Keratinocyte (primary cell): ENCODE measurements at regions not wholly inside any gene's neighbourhood (a gene's known extent, or its start where the extent isn't known, plus 50 kb on each side); places are given as distances from the start of the nearest gene placed in this dataset.

Experiments used
- DNase-seq: peaks from one replicate; pipeline ENCODE4 v3.0.0-alpha.2; 2011; ENCODE audit warnings: low read depth, missing footprints, low spot score
- FAIRE-seq: peaks from 2 replicates; lab custom pipeline; 2011; peaks lifted over from hg19 to GRCh38; lab: Jason Lieb, UNC
- H2AFZ ChIP-seq: 2 replicates; pipeline ENCODE4 v1.6.0; 2012; ENCODE audit warnings: low read length, control low read depth, inconsistent platforms; ENCODE audit not compliant: control insufficient read depth
- H3K27ac ChIP-seq: 2 replicates; pipeline ENCODE4 v1.5.1; 2011; ENCODE audit warnings: low read length; ENCODE audit not compliant: control insufficient read depth, insufficient read depth
- H3K27me3 ChIP-seq: 3 replicates; pipeline ENCODE4 v1.6.0; 2011; ENCODE audit warnings: low read length; ENCODE audit not compliant: control insufficient read depth, insufficient read depth; ENCODE audit errors: extremely low read depth
- H3K36me3 ChIP-seq, 2 experiments: 2 replicates in 1 of 2; 3 replicates in 1 of 2; pipeline ENCODE4 v1.5.1; 2011; ENCODE audit warnings: low read length in 2 of 2, mild to moderate bottlenecking in 1 of 2; ENCODE audit not compliant: control insufficient read depth in 2 of 2, insufficient read depth in 2 of 2; ENCODE audit errors: extremely low read depth in 1 of 2
- H3K4me1 ChIP-seq: 3 replicates; pipeline ENCODE4 v1.5.1; 2011; ENCODE audit warnings: low read length; ENCODE audit not compliant: control insufficient read depth, insufficient read depth; ENCODE audit errors: extremely low read depth
- H3K4me2 ChIP-seq: 3 replicates; pipeline ENCODE4 v1.6.0; 2011; ENCODE audit warnings: low read depth, low read length; ENCODE audit not compliant: control insufficient read depth, insufficient read depth; ENCODE audit errors: extremely low read depth
- H3K4me3 ChIP-seq, 3 experiments: fragments of 200-600 bp in 1 of 3; sonication (generic) in 1 of 3; 2 replicates in 2 of 3; 3 replicates in 1 of 3; pipeline ENCODE4 v1.5.1; 2011 to 2016; ENCODE audit warnings: low read length in 3 of 3, mild to moderate bottlenecking in 3 of 3, control low read depth in 2 of 3, inconsistent platforms in 1 of 3, low read depth in 1 of 3, mixed read lengths in 1 of 3, mixed run types in 1 of 3, moderate library complexity in 1 of 3; ENCODE audit not compliant: control insufficient read depth in 2 of 3, insufficient read depth in 2 of 3; ENCODE audit errors: extremely low read depth in 1 of 3
- H3K79me2 ChIP-seq: 2 replicates; pipeline ENCODE4 v1.6.0; 2012; ENCODE audit warnings: low read length; ENCODE audit not compliant: control insufficient read depth, insufficient read depth
- H3K9ac ChIP-seq: 3 replicates; pipeline ENCODE4 v1.6.0; 2011; ENCODE audit warnings: low read length; ENCODE audit not compliant: control insufficient read depth, insufficient read depth; ENCODE audit errors: extremely low read depth
- H3K9me1 ChIP-seq: 3 replicates; pipeline ENCODE4 v1.6.0; 2011; ENCODE audit warnings: low read length; ENCODE audit not compliant: control insufficient read depth, insufficient read depth; ENCODE audit errors: extremely low read depth
- H3K9me3 ChIP-seq: 2 replicates; pipeline ENCODE4 v1.5.1; 2012; ENCODE audit warnings: low read depth, low read length; ENCODE audit not compliant: control insufficient read depth
- H4K20me1 ChIP-seq: 3 replicates; pipeline ENCODE4 v1.6.0; 2011; ENCODE audit warnings: low read length; ENCODE audit not compliant: control insufficient read depth, insufficient read depth; ENCODE audit errors: extremely low read depth
- EZH2 ChIP-seq: IDR thresholded peaks from one replicate; pipeline ENCODE4 v1.6.1; 2012; ENCODE audit warnings: inconsistent platforms, mild to moderate bottlenecking, low read length, moderate library complexity
- dilution Hi-C: fragments of 300-500 bp; cut with MboI; formaldehyde crosslinking; loops from one replicate; pipeline ENCODE4 v1.7.0; 2020; ENCODE audit warnings: low sequenced_read_pairs; ENCODE audit not compliant: extremely low pct_ligation_motif_present
- TF ChIP-seq, protein P1 (sequence below), 3 experiments: IDR thresholded peaks in 1 of 3; conservative IDR thresholded peaks in 1 of 3; optimal IDR thresholded peaks in 1 of 3; 2 replicates in 2 of 3; 3 replicates in 1 of 3; pipeline versions ENCODE3 to v1.5.1; 2011; ENCODE audit warnings: low read length in 3 of 3, mild to moderate bottlenecking in 3 of 3, moderate library complexity in 2 of 3, control low read depth in 1 of 3, inconsistent platforms in 1 of 3; ENCODE audit not compliant: insufficient read depth in 2 of 3; ENCODE audit errors: extremely low read depth in 1 of 3

DNA sequence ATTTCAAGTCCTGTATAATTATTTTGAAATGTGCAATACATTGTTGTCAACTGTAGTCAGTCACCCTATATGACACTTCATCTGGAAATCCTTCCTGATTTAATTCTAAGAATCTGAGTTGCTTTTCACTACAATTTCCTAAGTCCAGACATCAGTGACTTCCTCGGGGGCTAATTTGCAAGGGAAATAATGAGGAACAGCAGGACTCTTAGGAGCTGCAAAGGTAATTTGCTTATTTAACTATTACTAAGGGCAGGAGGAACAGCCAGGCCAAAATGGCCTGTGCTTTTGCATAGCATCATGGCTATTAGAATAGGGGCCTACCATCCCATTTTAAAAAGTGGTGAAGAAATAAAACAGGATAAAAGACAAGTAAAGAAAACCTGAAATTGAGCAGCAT is 178.8 kb downstream of the MC4R start:
- DNase-seq (no peak), FAIRE-seq (no peak)
- no peak overlapping the region for H3K27ac ChIP-seq
- H3K9me1 ChIP-seq = no peaks in the 10 kb centered on the region
- no peak overlapping the region for H3K4me3 ChIP-seq
- H3K36me3 ChIP-seq = no peaks in the 10 kb centered on the region
- no peaks in the 10 kb centered on the region for H4K20me1 ChIP-seq
- no peak overlapping the region for H2AFZ ChIP-seq
- H3K27me3 ChIP-seq = no peaks in the 10 kb centered on the region
- no peaks in the 10 kb centered on the region for H3K79me2 ChIP-seq
- no peaks in the 10 kb centered on the region for H3K9me3 ChIP-seq
- dilution Hi-C loops = no loop called here
- no peak overlapping the region for H3K9ac ChIP-seq
- no peak overlapping the region for H3K4me2 ChIP-seq
- no peak for TF ChIP-seq EZH2
- TF ChIP-seq, protein P1, sequence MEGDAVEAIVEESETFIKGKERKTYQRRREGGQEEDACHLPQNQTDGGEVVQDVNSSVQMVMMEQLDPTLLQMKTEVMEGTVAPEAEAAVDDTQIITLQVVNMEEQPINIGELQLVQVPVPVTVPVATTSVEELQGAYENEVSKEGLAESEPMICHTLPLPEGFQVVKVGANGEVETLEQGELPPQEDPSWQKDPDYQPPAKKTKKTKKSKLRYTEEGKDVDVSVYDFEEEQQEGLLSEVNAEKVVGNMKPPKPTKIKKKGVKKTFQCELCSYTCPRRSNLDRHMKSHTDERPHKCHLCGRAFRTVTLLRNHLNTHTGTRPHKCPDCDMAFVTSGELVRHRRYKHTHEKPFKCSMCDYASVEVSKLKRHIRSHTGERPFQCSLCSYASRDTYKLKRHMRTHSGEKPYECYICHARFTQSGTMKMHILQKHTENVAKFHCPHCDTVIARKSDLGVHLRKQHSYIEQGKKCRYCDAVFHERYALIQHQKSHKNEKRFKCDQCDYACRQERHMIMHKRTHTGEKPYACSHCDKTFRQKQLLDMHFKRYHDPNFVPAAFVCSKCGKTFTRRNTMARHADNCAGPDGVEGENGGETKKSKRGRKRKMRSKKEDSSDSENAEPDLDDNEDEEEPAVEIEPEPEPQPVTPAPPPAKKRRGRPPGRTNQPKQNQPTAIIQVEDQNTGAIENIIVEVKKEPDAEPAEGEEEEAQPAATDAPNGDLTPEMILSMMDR (optimal IDR thresholded peaks at IDR 0.05 in 1 of 3, IDR thresholded peaks at IDR 0.05 in 1 of 3, conservative IDR thresholded peaks at IDR 0.05 in 1 of 3; ENCODE audit: extremely low read depth in 1 of 3, insufficient read depth in 2 of 3, low read length in 3 of 3) = no peak
- no peaks in the 10 kb centered on the region for H3K4me1 ChIP-seq

- H3K36me3 ChIP-seq = no peaks in the 10 kb centered on the region
- no peak overlapping the region for H3K4me3 ChIP-seq
- no peak overlapping the region for H3K4me2 ChIP-seq
- H3K9me3 ChIP-seq = no peaks in the 10 kb centered on the region
- no peaks in the 10 kb centered on the region for H3K79me2 ChIP-seq
- no peaks in the 10 kb centered on the region for H4K20me1 ChIP-seq
- TF ChIP-seq, protein P1 (optimal IDR thresholded peaks at IDR 0.05 in 1 of 3, IDR thresholded peaks at IDR 0.05 in 1 of 3, conservative IDR thresholded peaks at IDR 0.05 in 1 of 3; ENCODE audit: extremely low read depth in 1 of 3, insufficient read depth in 2 of 3, low read length in 3 of 3) = no peak
- no peak for TF ChIP-seq EZH2
- no peaks in the 10 kb centered on the region for H3K9me1 ChIP-seq
- H2AFZ ChIP-seq = no peak overlapping the region
- H3K4me1 ChIP-seq = no peaks in the 10 kb centered on the region
- H3K27ac ChIP-seq = no peak overlapping the region
- DNase-seq (no peak), FAIRE-seq (no peak)
- dilution Hi-C loops = no loop called here
- H3K9ac ChIP-seq = no peak overlapping the region
- no peaks in the 10 kb centered on the region for H3K27me3 ChIP-seq
Observed at GRCh38 chr18:60191926-60192325, 180.6 kb downstream of the MC4R start.
